22Rv1 (cell line): ENCODE measurements at regions not wholly inside any gene's neighbourhood (a gene's known extent, or its start where the extent isn't known, plus 50 kb on each side); places are given as distances from the start of the nearest gene placed in this dataset.

ENCODE experiments used
- H3K27ac ChIP-seq: fragments of 450-650 bp; 2 replicates; pipeline ENCODE4 v1.5.1; 2017
- CTCF ChIP-seq: fragments of 450-650 bp; IDR thresholded peaks from 2 replicates; pipeline ENCODE4 v1.5.1; 2017; ENCODE audit warnings: mild to moderate bottlenecking
- ZFX ChIP-seq: fragments of 450-650 bp; IDR thresholded peaks from 2 replicates; pipeline ENCODE4 v1.6.1; 2017; ENCODE audit warnings: antibody characterized with exemption, borderline replicate concordance

- no peak overlapping the region for H3K27ac ChIP-seq
- TF ChIP-seq ZFX, result no peak
- TF ChIP-seq CTCF, result no peak
Measured at GRCh38 chr3:96007650-96008195, 806.7 kb upstream of the EPHA6 start.

- TF ChIP-seq CTCF (no peak), ZFX (no peak)
- H3K27ac ChIP-seq, result no peak overlapping the region
Measured at GRCh38 chr3:96012939-96013338, 801.5 kb upstream of the EPHA6 start.

GRCh38 chr3:96017556-96017955 lies 796.8 kb upstream of the EPHA6 start:
- TF ChIP-seq ZFX (no peak), CTCF (no peak)
- no peak overlapping the region for H3K27ac ChIP-seq

GRCh38 chr3:96022676-96023075 lies 791.7 kb upstream of the EPHA6 start:
- TF ChIP-seq CTCF (no peak), ZFX (no peak)
- H3K27ac ChIP-seq, result no peak overlapping the region

GRCh38 chr3:96027718-96028117 lies 786.7 kb upstream of the EPHA6 start:
- H3K27ac ChIP-seq, result no peak overlapping the region
- no peak for TF ChIP-seq ZFX
- TF ChIP-seq CTCF, result no peak

- H3K27ac ChIP-seq, result no peak overlapping the region
- no peak for TF ChIP-seq ZFX
- TF ChIP-seq CTCF, result no peak
Measured at GRCh38 chr3:96039632-96040031, 774.8 kb upstream of the EPHA6 start.

GRCh38 chr3:96059301-96059700 lies 755.1 kb upstream of the EPHA6 start:
- no peak for TF ChIP-seq CTCF
- TF ChIP-seq ZFX, result no peak

More at GRCh38 chr3:96059301-96059700, 755.1 kb upstream of the EPHA6 start:
- no peak overlapping the region for H3K27ac ChIP-seq
